Loucy (cell line): ENCODE measurements at regions not wholly inside any gene's neighbourhood (a gene's known extent, or its start where the extent isn't known, plus 50 kb on each side); places are given as distances from the start of the nearest gene placed in this dataset.

Source experiments
- H2AFZ ChIP-seq: fragments of 200-600 bp; sonication (generic); 2 replicates; pipeline ENCODE4 v1.6.0; 2016; ENCODE audit warnings: antibody characterized with exemption, mild to moderate bottlenecking, low read length, moderate library complexity
- H3F3A ChIP-seq: fragments of 200-600 bp; 2 replicates; pipeline ENCODE4 v1.6.0; 2016; ENCODE audit warnings: antibody characterized with exemption, low read depth, mild to moderate bottlenecking
- H3K27me3 ChIP-seq: fragments of 200-600 bp; sonication (generic); 2 replicates; pipeline ENCODE4 v1.6.1; 2014; ENCODE audit warnings: low read length, mild to moderate bottlenecking; ENCODE audit not compliant: insufficient read depth, poor library complexity, severe bottlenecking
- H3K36me3 ChIP-seq: fragments of 200-600 bp; sonication (generic); 2 replicates; pipeline ENCODE4 v1.6.1; 2016; ENCODE audit warnings: low read length; ENCODE audit not compliant: insufficient read depth
- H3K4me1 ChIP-seq: fragments of 200-600 bp; sonication (generic); 2 replicates; pipeline ENCODE4 v1.5.1; 2014; ENCODE audit warnings: low read length, mild to moderate bottlenecking; ENCODE audit not compliant: insufficient read depth, poor library complexity, severe bottlenecking
- H3K4me2 ChIP-seq: fragments of 200-600 bp; sonication (generic); 2 replicates; pipeline ENCODE4 v1.6.0; 2014; ENCODE audit warnings: antibody characterized with exemption, low read length, low read depth, mild to moderate bottlenecking; ENCODE audit not compliant: poor library complexity, severe bottlenecking
- H3K4me3 ChIP-seq: fragments of 200-600 bp; sonication (generic); 2 replicates; pipeline ENCODE4 v1.5.1; 2014; ENCODE audit warnings: low read length, mild to moderate bottlenecking, mixed read lengths; ENCODE audit not compliant: poor library complexity, severe bottlenecking
- H3K79me2 ChIP-seq: fragments of 200-600 bp; sonication (generic); 2 replicates; pipeline ENCODE4 v1.6.1; 2014; ENCODE audit warnings: low read length; ENCODE audit not compliant: insufficient read depth
- H3K9ac ChIP-seq: fragments of 200-600 bp; sonication (generic); 2 replicates; pipeline ENCODE4 v1.6.0; 2014; ENCODE audit warnings: mild to moderate bottlenecking, low read depth, low read length, moderate library complexity; ENCODE audit not compliant: poor library complexity, severe bottlenecking
- H3K9me2 ChIP-seq: fragments of 200-600 bp; sonication (generic); replicated peaks from 2 replicates; pipeline ENCODE4 v1.6.1; 2016; ENCODE audit warnings: low read depth, low read length, mixed read lengths
- H3K9me3 ChIP-seq: fragments of 200-600 bp; sonication (generic); 2 replicates; pipeline ENCODE4 v1.6.1; 2014; ENCODE audit warnings: mild to moderate bottlenecking, antibody characterized with exemption, low read length, low read depth; ENCODE audit not compliant: insufficient read depth
- H4K20me1 ChIP-seq: fragments of 200-600 bp; sonication (generic); 2 replicates; pipeline ENCODE4 v1.6.0; 2014; ENCODE audit warnings: antibody characterized with exemption, low read length, mild to moderate bottlenecking; ENCODE audit not compliant: insufficient read depth, poor library complexity, severe bottlenecking
- EZH2phosphoT487 ChIP-seq: fragments of 200-600 bp; IDR thresholded peaks from 2 replicates; pipeline ENCODE4 v1.6.1; 2018; ENCODE audit warnings: antibody characterized with exemption, mild to moderate bottlenecking, moderate library complexity, borderline replicate concordance
- TF ChIP-seq, protein P1 (sequence below): fragments of 200-600 bp; sonication (generic); conservative IDR thresholded peaks from 2 replicates; pipeline ENCODE4 v1.5.1; 2014; ENCODE audit warnings: mild to moderate bottlenecking, antibody characterized with exemption, low read length

DNA sequence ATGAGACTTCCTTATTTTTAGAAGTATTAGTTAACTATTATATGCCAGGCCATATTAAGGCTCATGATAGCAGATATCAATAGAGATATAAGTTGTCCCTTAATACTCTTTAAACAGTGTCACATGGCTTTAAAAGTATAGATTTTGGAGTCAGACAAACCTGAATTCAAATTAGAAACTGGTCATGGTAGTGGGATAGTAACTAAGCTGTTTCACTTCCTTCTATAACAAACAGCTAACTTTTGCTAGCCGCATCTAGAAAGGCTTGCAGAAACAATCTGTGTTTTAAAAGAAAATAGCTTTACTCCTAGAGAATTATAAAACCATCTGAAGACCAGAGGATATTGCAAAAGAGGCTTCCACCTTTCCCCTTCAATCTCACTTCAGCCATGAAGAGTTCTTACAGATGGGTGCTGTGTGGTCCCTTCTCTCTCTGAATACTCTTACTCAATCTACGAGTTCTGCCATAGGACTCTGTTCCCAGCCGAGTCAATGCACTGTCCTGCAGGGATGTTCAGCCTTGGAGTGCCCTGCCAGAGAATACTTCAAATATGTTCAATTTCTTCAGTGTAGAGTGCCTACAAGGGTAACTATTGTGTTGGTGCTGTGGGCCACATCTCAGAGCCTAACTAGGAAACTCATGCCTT is 810.2 kb downstream of the EFNA5 start:
- Histone ChIP-seq H3K4me2 (no peak overlapping the region), H3K9me2 (no peaks in the 10 kb centered on the region), H3K36me3 (no peaks in the 10 kb centered on the region), H3F3A (no peaks in the 10 kb centered on the region), H3K9me3 (no peaks in the 10 kb centered on the region), H3K4me3 (no peak overlapping the region), H3K9ac (no peak overlapping the region), H3K4me1 (no peaks in the 10 kb centered on the region), H2AFZ (no peak overlapping the region), H3K27me3 (peaks cover 37% of the 10 kb centered on the region), H4K20me1 (no peaks in the 10 kb centered on the region), H3K79me2 (no peaks in the 10 kb centered on the region)
- no peak for TF ChIP-seq EZH2phosphoT487
- TF ChIP-seq, protein P1, sequence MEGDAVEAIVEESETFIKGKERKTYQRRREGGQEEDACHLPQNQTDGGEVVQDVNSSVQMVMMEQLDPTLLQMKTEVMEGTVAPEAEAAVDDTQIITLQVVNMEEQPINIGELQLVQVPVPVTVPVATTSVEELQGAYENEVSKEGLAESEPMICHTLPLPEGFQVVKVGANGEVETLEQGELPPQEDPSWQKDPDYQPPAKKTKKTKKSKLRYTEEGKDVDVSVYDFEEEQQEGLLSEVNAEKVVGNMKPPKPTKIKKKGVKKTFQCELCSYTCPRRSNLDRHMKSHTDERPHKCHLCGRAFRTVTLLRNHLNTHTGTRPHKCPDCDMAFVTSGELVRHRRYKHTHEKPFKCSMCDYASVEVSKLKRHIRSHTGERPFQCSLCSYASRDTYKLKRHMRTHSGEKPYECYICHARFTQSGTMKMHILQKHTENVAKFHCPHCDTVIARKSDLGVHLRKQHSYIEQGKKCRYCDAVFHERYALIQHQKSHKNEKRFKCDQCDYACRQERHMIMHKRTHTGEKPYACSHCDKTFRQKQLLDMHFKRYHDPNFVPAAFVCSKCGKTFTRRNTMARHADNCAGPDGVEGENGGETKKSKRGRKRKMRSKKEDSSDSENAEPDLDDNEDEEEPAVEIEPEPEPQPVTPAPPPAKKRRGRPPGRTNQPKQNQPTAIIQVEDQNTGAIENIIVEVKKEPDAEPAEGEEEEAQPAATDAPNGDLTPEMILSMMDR: no peak

DNA sequence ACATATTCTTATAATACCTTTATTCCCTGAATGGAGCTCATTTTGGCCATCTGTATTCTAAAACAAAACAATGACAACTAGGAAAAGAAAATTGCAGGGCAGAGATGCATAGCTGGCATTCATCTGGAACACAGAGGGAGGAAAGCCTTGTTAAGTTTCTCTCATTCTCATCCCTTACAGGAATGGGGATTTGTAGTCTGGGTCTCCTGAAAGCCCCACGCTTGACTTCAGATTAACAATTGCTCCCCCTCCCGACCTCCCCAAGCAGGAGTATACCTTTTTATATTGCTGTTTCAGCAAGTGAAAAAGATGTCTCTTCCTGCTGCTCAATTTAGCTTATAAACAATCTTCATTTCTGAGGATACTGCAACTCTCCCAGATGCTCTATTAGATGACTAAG is 812.1 kb downstream of the EFNA5 start:
- Histone ChIP-seq H3K9me3 (no peaks in the 10 kb centered on the region), H3K79me2 (no peaks in the 10 kb centered on the region), H2AFZ (no peak overlapping the region), H3K9ac (no peak overlapping the region), H3K36me3 (no peaks in the 10 kb centered on the region), H4K20me1 (no peaks in the 10 kb centered on the region), H3F3A (no peaks in the 10 kb centered on the region), H3K9me2 (no peaks in the 10 kb centered on the region), H3K27me3 (peaks cover 28% of the 10 kb centered on the region), H3K4me1 (no peaks in the 10 kb centered on the region), H3K4me2 (no peak overlapping the region), H3K4me3 (no peak overlapping the region)
- TF ChIP-seq, protein P1: no peak

DNA sequence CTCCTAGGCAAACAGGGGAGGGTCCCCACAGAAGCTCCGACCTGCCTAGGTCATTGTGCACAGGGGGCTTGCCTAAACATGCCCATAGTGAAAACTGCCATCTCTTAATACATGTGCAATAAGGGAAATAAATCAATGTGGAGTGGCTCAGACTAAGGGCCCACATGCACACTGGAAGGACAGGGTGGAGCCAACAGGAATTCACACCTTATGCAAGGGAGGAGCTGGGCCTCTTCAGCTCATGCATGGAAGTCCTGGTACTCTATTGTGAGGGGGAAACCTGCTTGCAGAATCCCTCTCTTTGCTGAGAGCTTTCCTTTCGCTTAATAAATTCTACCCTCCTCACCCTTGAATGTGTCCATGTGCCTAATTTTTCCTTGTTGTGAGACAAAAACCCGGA is 815.8 kb downstream of the EFNA5 start:
- Histone ChIP-seq H3F3A (no peaks in the 10 kb centered on the region), H3K36me3 (no peaks in the 10 kb centered on the region), H3K27me3 (no peaks in the 10 kb centered on the region), H3K4me1 (no peaks in the 10 kb centered on the region), H3K9ac (no peak overlapping the region), H3K4me2 (no peak overlapping the region), H3K4me3 (no peak overlapping the region), H4K20me1 (no peaks in the 10 kb centered on the region), H3K79me2 (no peaks in the 10 kb centered on the region), H3K9me3 (no peaks in the 10 kb centered on the region), H3K9me2 (no peaks in the 10 kb centered on the region), H2AFZ (no peak overlapping the region)
- no peak for TF ChIP-seq EZH2phosphoT487
- TF ChIP-seq, protein P1: no peak
